Activated CD8-positive, alpha-beta memory T cell treated with anti-CD3 and anti-CD28 coated beads, Interleukin-2, amount 50 U/mL, for 24 hours (primary cell): ENCODE measurements at regions not wholly inside any gene's neighbourhood (a gene's known extent, or its start where the extent isn't known, plus 50 kb on each side); places are given as distances from the start of the nearest gene placed in this dataset.

Experiments
- DNase-seq: peaks from one replicate; pipeline ENCODE4 v3.0.0-alpha.2; 2020; ENCODE audit errors: extremely low read depth

DNA sequence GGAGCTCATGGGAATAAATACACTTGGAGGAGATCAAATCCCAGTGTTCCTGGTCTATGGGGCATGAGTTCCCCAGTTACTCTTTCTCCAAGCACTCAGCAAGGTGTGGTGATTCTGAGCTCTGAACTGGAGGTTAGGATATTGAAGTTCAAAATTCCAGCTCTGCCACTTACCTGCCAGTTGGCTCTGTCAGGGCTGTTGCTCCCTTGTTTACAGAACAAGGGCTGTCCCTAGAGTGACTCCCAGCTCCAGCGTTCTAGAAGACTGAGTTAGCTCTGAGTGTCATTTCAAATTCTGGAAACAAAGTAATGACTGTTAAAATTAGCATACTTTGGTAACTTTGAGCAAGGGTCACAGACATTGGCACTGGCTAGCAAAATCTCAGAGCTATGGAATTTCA lies 69.7 kb upstream of the ZBED5 start:
- DNase-seq, result no peak

DNA sequence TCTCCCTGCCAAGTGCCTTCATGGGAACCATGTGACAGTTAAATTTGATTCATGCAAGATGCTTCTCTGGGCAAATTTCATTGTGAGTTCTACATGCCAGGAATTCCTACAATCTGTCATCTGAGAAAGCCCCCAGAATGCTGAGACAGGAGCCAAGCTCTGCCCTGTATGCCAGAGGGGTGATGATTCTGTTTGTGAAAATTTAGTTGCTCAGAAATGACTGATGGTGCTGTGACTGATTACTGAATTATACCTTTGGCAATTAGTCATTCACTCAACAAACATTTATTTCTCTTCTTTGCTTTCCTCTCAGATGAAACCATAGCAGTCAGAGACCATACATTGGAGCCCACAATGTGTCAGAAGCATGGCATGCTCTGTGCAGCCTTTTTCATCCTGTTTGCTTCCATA lies 69.0 kb upstream of the ZBED5 start:
- DNase-seq, result no peak

DNA sequence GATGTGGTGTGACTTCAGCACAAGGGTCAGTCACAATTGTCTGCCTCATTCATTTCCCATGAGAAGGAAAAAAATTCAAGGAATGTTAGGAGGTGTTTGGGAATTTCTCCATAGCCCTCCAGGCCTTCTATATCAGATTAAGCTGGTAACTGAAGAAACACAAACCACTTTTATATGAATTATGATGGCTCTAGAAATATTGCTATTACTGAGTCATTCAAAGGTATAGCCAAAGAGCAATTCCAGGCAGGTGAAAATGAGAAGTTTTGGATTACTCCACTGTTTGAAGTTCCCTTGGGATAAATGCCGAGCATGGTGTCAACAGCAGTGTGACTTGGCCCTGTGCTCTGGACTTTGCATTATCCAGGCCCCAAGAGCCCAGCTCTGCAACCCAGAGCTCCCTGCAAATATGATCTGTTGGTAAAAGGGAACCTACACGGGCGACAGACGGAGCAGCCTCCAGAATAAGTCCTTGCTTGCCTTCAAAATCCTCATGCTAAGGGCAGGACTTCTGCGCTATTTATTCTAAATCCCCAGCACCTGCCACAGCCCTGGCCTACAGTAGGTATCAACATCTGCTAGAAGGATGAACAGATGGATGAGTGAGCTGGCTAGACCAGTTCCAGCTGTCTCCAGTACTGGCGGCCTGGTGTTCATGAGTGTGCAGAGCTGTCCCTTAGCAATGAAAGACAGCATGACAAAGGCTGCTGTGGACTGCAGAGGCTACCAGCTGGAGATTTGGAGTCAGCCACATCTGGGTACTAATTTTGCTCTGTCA lies 67.5 kb upstream of the ZBED5 start:
- DNase-seq, result no peak

DNA sequence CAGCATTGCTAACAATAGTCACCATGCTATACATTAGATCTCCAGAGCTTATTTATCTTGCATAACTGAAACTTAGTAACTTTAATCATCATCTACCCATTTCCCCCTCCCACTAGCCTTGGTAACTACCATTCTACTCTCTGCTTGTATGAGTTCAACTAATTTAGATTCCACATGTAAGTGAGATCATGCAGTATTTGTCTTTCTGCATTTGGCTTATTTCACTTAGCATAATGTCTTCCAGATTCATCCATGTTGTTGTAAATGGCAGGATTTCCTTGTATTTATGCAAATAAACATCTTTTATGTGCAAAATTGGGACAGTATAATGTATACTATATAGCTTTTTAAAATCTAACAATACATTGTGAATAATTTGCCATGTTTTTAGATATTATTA lies 66.0 kb upstream of the ZBED5 start:
- no peak for DNase-seq

DNA sequence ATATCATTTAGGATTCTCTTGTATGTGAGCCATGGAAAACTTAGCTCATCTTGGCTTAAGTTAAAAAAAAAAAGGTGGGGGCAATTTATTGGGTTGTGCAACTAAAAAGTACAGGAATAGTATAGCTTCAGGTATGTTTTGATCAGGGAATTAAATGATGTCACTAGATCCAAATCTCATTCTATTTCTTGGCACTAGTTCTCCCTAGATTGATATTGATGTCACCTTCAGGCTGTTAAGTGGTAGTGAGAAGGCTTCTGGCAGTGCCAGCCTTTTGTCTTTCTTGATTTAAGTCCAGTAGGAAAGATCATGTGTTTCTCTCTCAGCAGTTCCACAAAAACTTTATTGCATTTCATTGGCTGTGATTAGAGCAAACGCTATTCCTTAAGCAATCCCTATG lies 65.0 kb upstream of the ZBED5 start:
- DNase-seq, result no peak

DNA sequence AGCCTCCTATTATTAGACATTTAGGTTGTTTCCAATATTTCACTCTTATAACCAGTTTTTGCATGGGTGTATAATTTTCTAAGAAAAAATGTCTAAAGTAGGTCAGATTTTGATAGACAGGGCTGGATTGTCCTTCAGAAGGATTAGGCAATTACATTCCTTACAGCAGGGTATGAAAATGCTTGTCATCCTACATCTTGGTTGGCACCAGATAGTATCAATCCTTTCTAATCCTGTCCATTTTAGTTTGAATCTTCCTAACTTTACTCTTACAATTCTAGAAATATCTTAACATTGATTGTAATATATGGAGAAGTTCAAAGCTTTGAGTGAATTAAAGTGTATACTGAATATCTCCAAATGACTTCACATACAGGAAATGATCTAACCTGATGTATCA lies 63.0 kb upstream of the ZBED5 start:
- no peak for DNase-seq

DNA sequence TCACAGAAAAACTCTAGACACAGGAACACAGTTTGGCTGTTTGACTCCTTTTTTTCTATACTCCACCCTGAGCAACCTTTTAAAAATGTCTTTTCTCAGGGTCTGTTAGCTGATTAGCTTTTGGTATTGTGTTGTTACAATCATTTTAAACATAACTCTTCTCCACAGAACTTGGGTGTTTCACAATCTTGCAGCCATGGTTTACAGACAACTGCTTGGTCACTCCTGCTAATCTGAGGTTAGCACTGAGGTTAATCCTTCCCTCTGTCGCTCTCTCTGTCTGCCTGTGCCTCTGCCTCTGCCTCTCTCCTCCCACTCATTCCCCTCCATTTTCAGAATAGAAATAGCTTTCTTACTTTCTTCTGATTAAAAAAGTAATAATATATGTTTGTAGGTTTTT lies 62.4 kb upstream of the ZBED5 start:
- DNase-seq, result no peak

DNA sequence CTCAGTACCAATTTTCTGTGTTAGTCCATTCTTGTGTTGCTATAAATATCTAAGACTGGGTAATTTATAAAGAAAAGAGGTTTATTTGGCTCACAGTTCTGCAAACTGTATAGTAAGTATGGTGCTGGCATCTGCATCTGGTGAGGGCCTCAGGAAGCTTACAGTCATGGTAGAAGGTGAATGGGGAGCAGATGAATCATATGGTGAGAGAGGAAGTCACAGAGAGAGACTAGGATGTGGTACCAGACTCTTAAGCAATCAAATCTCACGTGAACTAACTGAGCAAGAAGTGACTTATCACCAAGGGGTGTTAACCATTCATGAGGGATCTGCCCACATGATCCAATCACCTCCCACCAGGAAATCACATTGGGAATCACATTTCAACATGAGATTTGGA lies 60.8 kb upstream of the ZBED5 start:
- no peak for DNase-seq

DNA sequence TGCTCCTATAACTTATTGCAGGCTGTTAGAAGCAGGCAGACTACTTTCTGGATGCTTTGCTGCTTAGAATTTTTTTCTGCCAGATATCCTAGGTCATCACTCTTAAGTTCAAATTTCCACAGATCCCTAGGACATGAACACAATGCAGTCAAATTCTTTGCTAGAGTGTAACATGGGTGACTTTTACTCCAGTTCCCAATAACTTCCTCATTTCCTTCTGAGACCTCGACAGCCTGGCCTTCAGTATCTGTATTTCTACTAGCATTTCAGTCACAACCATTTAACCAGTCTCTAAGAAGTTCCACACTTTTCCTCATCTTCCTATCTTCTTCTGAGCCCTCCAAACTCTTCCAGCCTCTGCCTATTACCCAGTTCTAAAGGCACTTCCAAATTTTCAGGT lies 60.4 kb upstream of the ZBED5 start:
- DNase-seq, result no peak

DNA sequence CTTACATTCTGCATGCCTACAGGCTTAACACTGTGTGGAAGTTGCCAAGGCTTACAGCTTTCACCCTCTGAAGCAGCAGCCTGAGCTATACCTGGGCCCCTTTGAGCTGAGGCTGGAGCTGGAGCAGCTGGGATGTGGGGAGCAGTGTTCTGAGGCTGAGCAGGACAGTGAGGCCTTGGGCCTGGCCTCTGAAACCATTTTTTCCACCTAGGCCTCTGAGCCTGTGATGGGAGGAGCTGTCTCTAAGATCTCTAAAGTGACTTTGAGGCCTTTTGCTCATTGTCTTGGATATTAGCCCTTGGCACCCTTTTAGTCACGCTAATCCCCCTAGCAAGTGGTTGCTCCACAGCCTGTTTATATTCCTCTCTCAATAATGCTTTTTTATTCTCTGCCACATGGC lies 59.9 kb upstream of the ZBED5 start:
- DNase-seq, result no peak

DNA sequence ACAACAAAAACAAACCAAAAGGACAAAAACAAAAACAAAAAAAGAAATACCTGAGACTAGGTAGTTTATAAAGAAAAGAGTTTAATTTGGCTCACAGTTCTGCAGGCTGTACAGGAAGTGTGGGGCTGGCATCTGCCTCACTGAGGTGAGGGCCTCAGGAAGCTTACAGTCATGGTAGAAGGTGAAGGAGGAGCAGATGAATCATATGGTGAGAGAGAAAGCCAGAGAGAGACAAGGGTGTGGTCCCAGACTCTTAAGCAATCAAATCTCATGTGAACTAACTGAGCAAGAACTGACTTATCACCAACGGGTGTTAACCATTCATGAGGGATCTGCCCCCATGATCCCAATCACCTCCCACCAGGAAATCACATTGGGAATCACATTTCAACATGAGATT lies 58.8 kb upstream of the ZBED5 start:
- DNase-seq, result no peak

DNA sequence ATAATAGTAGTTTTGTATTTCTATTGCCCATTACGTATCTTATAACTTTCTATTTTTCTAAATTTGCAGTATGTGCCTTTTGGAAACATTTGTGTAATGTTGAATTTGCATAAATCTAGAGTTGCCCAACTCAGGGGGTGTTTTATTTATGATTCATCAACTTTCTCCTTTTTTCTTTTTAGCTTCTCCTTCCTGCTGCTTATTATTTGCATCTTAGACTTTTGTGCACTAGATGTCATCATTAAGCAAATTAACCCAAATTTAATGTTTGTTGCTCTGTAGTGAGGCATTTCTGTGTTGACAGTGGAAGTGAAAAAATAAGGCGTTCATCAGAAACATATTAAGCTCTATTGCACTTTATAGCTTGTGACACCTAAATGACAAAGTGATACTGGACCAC lies 56.2 kb upstream of the ZBED5 start:
- DNase-seq, result no peak

DNA sequence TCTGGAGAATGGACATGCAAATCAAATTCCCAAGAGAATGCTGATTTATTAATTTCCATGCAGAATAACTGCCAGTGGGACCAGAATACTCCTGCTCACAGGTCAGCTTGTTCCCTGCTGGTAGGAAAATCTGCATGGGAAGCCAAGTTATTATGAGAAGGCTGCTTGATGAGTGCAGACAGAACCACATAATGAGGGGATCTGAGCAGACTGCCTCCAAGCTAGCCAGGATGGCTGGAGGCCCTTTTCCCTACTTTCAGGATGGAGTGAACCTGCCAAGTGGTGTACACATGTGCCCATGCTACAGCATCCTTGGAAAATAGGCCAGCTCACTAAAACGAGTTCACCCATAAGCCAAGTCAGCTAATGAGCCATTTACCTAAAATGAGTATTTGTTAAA lies 55.2 kb upstream of the ZBED5 start:
- no peak for DNase-seq

DNA sequence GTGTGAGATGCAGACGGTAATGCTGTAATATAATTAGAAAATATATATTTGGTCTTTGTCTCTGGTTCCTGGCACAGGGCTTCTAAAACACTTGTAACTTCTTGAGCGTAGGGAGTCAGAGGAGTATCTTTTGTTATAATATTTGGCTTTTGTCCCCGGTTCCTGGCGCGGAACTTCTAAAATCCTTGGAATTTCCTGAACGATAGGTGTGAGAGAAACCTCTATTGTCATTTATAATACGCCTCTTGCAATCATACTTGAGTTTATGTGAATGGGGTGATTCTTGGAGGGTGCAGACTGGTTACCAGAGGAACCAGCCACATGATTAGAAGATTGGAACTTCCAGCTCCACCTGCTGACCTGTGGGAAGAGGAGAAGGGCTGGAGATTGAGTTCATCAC lies 54.1 kb upstream of the ZBED5 start:
- no peak for DNase-seq

DNA sequence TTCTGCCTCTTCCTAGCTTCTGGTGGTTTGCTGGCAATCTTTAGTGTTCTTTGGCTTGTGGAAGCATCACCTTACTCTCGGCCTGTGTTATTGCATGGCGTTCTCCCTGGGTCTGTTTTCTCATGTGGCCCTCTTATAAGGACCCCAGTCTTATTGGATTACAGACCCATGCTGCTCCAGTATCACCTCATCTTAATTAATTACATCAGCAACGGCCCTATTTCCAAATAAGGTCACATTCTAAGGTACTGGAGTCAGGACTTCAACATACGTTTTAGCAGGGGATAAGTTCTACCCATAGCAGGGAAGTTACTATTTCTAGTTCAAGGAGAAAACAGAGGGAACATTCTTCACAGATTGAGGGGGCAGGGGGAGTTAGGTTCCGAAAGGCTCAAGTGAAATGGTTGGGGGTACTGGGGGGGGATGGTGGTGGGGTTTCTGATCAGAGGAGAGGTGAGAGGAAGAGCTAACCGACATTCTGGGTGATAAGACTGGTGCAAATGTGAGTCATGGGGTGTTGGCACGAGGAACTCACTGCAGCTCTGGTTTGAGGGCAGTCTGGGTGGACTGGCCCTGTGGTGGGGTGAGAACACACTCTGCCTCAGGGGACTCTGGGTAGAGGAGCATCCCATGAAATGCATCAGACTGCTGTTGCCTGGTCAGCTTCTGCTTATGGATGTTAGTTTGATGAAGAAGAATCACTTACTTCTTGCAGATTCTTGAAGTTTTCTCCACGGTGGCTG lies 51.5 kb upstream of the ZBED5 start:
- DNase-seq, result no peak

DNA sequence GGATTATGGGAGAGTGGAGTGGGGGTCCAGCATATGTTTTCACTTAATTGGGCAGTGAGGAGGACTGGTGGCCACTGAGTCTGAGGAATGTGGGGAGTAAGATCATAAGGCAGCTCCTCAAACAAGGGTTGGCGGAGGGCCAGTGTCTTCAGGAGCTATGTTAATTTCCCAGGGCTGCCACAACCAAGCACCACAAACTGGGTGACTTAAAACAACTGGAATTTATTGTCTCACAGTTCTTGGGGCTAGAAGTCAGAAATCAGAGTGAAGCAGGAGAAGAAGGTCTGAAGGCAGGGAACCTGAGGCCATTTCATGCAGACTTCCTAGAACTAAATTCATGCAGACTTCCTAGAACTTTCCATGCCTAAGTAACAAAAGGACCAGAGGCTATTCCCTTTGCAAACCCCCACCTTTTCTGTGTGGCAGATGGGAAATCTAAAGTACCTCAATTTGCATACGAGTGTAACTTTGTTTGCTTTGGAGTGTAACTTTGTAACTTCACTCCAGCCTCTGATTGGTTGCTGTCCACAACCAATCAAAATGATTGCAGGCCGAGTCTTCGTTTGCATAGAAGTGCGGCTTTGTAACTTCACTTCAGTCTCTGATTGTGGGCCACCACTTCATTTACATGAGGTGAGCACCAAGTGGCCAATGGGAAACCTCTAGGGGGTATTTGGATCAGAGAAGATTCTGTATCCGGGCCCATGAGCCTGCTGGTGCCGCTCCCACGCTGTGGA lies 50.5 kb upstream of the ZBED5 start:
- no peak for DNase-seq
